HG03097 (cell line): ENCODE measurements at regions not wholly inside any gene's neighbourhood (a gene's known extent, or its start where the extent isn't known, plus 50 kb on each side); places are given as distances from the start of the nearest gene placed in this dataset.
"Not testable (repeated sequence)": the region's sequence is repeated elsewhere in the genome, so short reads cannot be mapped to it uniquely, and the experiment has no call there.

ENCODE experiments used
- ATAC-seq: cut with Tn5 transposase; IDR thresholded peaks from one replicate; pipeline ENCODE4 v1.9.1; 2021; ENCODE audit not compliant: unreplicated experiment, low FRiP score

DNA sequence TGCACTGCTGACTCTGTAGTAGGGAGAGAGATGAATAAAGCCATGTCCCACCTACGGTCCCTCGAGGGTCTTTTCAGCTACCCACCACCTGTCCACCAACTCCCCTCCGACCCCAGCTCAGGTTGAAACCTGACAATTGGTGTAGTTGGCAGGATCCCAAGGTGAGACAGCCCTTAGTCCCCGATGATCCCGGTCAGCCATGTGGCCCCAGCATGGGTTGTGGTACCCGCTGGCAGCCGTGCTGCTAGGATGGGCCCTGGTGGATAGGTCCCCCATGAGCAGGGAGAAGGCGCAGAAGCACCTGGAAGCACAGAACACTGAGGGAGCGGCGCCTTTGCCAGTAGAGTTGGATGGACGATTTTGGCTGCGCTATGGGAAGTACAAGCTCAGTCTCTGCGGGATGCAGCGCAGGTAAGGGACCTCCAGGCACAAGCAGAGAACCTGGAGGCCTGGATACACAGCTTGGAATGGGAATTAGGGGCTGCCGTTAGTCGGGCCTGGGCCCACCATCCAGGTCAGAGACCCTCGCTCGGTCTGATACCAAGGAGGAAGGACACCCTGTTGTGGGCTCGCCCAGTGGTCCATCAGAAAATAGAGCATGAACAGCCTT, 694.6 kb upstream of the AGA start:
- ATAC-seq: no peak

DNA sequence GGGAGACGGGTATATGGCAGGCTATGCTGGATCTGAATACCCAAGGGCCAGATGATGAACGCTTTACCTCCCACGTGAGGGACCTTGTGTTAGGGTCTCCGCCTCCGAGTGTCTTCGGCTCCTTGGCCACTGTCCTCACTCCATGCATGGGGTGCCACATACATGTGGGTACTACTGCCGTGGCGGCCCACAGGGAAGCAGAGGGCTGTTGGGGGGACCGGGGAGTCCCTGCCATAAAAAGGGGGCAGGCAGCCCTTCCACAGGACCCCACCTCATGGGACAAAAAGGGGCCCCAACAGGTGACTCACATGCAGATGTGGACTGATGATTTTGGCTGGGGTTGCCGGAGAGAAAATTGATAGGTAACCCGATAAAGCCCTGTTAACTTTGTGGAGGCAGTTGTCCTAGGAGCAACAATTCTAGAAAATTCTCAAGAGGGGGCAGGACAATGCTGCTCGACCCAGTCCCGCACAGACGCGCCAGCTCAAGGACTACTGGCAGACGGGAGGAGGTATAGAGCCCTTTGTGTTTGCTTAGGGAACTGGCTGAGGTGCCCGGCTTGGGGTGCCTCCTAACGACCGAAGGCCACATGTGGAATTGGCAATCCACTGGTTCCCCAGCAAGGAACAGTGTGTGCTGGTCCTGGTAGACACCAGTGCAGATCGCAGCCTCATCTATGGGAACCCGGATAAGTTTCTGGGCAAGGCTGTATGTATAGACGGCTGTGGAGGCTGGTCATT, 695.7 kb upstream of the AGA start:
- ATAC-seq: no peak

DNA sequence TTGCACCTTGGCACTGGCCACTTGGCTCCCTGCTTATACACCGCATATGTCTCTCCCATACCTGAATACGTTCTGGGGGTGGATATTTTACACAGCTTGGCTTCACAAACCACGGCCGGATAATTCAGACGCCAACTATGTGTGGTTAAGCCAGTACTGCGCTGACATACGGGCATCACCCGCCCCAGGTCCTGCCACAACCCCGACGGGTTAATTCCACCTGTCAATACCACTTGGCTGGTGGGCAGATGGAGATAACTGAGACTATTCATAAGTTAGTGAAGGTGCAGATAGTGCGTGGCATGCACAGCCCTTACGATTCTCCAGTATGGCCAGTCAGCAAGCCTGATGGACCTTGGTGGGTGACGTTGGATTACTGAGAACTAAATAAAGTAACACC, 696.3 kb upstream of the AGA start:
- no peak for ATAC-seq

DNA sequence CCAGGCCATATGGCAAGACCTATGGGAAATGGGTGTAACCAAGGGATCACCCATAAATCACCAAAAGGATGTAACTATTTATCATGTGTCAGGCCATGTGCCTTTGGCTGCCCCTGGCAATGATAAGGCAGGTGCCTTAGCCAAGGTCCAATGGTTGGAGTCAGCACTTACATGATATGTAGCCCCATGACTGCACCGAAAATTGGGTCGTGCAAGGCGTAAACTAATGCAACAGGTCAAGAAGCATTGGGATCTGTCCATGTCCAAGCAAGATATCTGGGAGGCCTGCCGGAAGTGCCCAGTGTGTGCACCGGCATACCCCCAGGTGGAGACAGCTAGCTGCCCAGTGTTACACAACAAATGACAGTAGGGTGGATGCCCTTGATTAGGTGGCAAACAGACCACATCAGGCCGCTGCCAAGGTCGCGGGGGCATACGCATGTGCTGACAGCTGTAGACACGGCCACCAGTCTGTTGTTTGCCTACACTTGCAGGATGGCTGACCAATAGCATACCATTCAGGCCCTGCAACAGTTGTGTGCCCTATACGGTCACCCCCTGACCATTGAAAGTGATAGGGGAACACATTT, 698.2 kb upstream of the AGA start:
- no peak for ATAC-seq

DNA sequence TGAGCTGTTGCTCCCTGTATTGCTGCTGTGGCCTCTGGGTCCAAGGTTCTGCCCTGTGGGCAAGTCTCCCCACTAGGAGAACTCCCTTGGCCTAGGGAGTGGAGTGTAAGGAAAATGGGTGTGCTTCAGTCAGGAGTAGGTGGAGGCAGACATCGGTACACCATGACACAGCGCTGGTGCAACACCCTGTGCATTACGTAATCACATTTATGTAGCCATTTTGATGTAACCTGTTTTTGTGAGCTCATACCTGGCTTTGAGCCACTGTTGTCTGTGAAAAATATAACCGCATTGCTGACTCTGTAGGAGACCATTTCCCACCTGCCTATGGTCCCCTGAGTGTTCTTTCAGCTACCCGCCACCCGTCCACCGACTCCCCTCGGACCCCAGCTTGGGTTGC, 700.5 kb upstream of the AGA start:
- ATAC-seq: no peak

DNA sequence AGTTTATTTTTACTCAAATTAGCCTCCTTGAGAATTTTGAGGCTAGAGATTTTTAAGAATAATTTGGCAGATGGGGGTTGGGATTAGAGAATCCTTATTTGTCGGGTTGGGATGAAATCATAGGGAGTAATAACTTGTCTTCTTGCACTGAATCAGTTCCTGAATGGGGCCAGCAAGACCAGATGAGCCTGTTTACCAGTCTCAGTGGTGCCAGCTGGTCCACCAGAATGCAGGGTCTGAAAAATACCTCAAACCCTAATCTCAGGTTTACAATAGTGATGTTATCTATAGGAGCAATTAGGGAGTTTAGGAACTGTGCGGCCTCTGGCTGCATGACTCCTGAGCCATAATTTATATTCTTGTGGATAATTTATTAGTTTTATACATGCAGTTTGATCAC, 705.9 kb upstream of the AGA start:
- ATAC-seq: no peak

DNA sequence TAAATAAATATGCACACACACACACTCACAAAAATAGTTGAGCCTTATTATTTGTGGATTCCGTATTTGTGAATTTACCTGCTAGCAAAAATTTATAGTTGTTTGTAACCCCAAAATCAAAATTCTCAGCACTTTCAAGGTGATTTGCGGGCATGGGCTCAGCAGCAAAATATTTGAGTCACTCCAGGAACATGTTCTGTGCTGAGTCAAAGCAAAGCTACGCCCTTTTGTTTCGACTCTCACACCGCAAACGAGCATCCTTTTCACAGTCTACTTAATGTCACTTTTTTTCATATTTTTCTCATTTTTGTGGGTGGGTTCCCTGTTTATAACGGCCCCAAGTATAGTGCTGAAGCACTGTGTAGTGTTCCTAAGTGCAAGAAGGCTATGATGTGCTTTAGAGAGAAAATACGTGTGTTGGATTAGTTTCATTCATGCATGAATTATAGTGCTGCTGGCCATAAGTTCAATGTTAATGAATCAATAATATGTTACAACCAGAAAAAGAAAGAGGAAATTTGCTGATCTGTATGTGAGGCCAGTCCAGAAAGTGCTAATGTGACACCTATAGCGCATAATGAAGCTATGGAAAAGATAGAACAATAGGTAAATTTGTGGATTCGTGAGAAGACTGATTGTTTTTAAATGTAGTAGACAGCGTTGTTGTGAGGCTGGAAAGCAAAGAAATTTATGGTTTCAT, 723.2 kb upstream of the AGA start:
- ATAC-seq: no peak

DNA sequence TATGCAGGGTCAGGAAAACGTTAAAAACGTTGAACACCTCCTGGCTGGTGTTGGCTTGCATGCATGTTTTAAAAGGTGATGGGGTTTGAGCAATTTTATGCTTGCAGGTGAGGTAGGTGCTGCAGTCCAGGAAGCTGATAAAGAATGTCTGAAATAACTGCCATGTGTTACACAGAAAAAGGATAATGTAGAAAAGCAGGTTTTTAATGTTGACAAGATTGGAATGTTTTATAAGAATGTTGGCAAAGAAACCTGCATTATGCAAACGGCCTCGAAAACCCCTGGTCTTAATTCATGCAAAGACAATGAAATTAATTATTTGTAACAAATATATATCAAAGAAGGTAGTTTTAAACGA, 723.7 kb upstream of the AGA start:
- no peak for ATAC-seq

DNA sequence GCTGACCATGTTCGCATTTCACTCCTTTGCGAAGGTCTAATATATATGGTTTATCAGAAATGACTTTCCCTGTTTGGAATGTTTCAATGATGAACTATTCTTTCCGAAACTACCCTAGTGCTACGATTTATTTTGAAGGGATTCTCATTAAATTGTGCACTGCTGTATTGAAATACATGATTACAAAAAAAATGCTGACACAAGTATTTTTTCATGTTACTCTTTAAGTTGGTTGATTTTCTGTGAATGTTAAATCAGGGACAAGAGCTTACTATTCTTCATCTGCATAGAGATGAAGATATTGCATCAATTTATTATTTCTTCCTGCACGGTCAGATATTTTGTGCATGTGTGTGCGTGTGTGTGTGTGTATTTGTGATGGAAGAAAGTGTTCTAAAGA, 731.5 kb upstream of the AGA start:
- ATAC-seq: no peak

DNA sequence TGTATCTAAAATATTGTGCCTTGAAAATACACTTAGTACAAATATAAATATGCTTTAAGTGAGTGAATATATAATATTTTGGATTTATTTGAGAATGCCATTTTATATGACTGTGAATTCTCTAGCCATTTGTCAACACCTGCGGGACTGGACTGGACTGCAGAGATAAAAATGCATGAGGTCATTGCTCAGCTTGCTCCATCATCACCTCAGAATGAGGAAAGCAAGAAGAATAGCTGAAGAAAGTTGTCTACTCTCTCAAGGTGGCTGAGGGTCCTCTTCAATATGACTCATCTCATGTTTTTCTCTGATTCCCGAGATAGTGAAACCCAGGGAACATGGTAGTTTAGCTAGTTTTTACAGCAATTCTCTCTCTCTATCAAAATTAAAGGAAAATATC, 732.5 kb upstream of the AGA start:
- no peak for ATAC-seq

DNA sequence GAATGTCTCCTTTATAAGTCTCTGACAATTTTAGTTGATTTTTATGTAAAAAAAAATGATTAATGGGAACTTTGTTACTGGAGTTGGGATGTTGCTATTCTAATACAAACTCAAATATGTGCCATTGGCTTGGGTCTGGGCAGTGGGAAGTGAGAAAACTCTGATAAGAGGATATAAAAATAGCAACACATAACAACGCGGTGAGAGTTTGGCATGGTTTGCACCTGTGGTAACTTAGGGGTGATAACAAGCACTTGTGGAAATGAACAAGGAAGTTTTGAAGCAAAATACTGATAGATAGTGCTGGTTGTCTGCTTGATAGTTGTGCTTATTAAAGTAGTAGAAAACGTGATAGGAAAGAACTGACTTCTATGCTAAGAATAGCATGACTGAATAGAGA, 743.3 kb upstream of the AGA start:
- ATAC-seq: no peak

DNA sequence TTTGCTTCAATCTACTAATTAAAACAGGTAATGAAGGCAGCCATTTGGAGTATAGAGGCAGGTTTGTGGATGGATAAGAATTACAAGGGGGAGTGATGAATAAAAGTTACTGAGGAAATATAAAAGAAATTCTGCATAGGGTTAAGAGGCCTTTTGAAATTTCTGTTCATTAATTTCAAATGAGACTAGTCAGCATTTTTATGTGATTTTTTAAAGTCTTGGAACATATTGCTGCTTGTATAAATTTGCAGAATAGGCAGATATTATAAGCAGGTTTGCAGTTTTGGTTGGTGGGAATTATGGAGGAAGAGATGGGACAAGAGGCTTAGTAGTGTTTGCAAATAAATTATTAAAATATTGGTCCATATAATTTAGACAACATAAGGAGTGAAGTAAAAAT, 750.4 kb upstream of the AGA start:
- no peak for ATAC-seq

DNA sequence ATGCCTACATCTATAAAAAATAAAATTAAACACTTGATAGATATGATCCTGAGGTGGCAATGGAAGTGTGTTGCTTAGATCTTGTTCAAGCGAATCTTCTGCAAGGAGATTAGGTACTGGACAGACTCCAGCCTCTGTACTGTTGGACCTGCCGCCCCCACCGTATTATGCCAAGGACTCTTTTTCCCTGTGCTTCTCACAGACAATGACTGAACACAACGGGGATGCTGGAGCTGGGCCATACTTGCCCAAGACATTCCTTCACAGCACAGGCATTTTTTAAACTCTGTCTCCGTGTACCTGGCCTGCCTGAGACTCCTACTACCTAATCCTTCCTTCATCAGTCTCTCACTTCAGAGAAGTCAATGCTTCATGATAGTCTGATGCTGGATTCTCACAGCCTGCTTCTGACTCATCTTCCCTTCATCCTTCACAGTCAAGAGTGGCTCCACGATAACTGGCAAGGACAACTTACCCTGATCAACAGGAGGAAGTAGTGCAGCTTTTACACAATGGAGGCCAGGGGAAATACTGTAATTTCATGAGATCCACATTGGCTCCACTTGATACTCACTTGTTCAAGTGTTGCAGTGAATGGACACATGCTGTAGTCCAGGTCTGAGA, 754.6 kb upstream of the AGA start:
- no peak for ATAC-seq

DNA sequence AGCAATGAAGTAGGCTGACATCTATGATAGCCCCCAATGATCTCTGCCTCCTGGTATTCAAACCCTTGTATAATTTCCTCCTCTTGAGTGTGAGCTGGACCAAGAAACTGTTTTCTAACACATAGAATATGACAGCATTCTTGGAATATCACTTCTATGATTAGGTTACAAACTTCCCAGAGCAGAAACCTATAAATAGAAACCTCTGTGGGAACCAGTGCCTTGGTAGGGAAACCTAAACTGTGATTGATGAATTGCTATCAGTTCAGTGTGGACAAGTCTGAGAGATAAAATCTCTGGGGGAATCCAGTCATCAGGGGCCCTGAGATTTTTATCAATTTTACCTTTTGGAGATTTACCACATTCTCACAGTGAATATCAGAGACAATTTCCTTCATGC, 756.5 kb upstream of the AGA start:
- no peak for ATAC-seq

DNA sequence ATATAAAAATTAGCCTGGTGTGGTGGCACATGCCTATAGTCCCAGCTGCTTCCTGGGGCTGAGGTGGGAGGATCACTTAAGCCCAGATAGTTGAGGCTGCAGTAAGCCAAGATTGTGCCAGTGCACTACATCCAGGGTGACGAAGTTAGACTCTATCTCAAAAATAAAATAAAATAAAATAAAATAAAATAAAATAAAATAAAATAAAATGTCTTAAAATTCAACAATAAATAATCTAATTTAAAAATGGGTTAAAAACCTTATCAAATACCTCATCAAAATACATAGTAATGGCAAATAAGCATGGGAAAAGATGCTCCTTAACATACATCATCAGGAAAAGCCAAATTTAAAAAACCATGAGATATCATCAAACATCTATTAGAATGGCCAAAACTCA, 760.2 kb upstream of the AGA start:
- no peak for ATAC-seq

DNA sequence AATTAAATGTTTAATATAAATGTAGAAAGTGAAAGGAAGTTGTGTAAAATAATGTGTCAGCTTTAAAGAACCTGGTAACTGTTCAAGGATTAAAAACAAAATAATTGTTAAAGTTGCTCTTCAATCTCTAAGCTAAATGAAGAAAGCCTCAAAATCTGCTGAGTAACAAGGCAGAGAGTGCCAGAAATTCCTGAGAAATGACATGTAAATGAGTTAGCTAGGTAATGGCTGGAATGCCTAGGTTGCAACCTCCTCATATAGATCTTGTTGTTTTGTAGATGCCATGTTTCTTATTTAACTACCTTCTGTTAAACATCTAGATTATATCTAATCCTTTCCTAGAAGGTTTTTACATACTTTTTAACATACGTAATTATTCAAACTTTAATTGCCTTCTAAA, 763.6 kb upstream of the AGA start:
- no peak for ATAC-seq

DNA sequence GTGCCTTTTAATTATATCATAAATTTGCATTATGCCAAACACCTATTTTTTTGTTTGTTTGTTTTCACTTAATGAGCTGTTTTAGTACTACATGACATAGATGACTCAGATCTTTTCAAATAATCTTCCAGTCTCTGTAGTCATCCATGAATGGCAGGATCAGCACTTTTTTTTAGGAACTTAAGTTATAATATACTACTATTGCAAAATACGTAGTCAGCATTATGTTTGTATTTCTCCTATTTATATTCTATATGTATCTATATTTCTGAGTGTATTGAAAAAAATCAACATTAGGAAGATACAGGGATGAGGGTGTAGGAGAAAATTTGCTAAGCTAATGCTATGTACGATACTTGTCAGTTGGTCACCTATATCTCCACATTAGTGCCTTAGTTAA, 773.1 kb upstream of the AGA start:
- ATAC-seq: no peak

DNA sequence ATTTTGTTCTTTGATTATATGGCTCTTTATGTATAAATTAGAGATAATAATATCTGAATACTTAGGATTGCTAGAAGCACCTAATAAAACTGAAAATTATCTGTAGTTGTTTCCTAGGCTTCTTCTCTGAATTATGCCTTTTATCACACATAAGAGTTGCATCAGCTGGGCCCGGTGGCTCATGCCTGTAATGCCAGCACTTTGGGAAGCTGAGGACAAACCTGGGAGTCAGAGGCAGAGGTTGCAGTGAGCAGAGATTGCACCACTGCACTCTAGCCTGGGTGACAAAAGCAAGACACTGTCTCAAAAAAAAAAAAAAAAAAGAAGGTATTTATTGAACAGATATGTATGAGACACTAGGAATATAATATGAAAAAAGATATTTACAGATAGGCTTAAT, 773.5 kb upstream of the AGA start:
- ATAC-seq: no peak

DNA sequence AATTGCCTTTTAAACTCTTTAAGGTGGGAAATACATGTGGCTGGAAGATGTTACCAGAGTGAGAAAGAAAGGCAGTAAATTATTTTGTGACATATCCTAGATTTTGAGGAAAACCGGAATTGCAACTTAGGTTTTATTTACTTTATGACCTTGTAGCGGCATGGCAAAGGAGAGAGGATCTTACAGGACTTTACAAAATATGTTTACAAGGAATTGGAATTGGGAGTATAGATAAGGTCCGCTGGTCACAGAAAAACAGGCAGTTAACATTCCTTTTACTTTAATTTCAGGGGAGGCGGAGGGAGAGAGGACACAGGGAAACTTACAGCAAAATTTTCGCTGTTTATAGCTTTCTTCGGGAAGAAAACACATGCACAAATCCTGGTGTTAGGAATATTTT, 784.2 kb upstream of the AGA start:
- ATAC-seq: not testable (repeated sequence)

DNA sequence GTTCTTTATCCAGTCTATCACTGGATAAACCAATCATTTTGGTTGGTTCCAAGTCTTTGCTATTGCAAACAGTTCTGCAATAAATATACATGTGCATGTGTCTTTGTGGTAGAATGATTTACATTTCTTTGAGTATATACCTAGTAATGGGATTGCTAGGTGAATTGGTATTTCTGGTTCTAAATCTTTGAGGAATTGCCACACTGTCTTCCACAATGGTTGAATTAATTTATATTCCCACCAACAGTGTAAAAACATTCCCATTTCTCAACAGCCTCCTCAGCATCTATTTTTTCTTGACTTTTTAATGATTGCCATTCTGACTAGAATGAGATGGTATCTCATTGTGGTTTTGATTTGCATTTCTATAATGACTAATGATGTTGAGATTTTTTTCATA, 791.7 kb upstream of the AGA start:
- no peak for ATAC-seq

DNA sequence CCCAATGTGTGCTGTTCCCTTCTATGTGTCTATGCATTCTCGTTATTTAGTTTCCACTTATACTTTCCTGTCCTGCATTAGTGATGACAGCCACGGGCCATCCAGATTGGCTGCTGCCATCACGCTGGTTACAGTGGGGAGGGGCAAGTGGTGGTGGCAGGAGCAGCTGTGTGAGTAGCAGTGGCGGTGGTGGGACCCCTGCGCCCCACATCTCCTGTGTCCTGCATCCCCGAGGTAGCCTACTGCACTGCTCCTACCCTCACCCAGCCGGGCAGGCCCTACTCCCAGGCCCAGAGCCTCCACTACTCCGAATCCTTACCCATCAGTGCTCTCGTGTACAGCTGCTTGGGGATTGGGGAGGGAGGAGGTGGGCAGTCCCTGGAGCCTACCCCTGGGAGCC, 798.7 kb upstream of the AGA start:
- no peak for ATAC-seq
